ENCODE measurements at regions not wholly inside any gene's neighbourhood (a gene's known extent, or its start where the extent isn't known, plus 50 kb on each side); places are given as distances from the start of the nearest gene placed in this dataset.
A peak's percentile ranks its signal among the peaks of the same experiment; 100 is the strongest.

DNA sequence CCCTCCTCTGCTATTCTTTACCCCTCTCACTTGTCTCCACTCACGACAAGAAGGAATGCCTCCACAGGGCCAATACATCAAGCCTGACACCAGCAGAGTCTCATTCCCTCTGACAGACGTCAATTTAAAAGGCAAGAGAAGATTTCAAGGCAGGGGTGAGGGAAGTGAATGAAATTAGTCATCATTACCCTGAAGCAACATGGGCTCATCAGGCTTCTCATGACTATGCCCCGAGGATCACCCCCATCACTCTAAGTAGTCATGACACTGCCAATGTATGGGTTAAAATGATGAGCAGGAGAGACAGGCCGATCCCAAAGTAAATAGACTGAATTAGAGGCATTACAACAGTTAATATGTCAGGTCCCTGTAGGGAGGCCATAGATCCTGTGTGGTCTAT, 504.4 kb downstream of the TLE4 start:
- no peak overlapping the region for H3K27ac ChIP-seq
- CTCF ChIA-PET, result no interaction called here
- TF ChIP-seq, protein P1, sequence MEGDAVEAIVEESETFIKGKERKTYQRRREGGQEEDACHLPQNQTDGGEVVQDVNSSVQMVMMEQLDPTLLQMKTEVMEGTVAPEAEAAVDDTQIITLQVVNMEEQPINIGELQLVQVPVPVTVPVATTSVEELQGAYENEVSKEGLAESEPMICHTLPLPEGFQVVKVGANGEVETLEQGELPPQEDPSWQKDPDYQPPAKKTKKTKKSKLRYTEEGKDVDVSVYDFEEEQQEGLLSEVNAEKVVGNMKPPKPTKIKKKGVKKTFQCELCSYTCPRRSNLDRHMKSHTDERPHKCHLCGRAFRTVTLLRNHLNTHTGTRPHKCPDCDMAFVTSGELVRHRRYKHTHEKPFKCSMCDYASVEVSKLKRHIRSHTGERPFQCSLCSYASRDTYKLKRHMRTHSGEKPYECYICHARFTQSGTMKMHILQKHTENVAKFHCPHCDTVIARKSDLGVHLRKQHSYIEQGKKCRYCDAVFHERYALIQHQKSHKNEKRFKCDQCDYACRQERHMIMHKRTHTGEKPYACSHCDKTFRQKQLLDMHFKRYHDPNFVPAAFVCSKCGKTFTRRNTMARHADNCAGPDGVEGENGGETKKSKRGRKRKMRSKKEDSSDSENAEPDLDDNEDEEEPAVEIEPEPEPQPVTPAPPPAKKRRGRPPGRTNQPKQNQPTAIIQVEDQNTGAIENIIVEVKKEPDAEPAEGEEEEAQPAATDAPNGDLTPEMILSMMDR (conservative IDR thresholded peaks at IDR 0.05; ENCODE audit: low read depth), result no peak
- peak; percentile 14 for DNase-seq (ENCODE audit: low spot score)
- POLR2A ChIA-PET (ENCODE audit: low non-redundant PET), result no interaction called here

DNA sequence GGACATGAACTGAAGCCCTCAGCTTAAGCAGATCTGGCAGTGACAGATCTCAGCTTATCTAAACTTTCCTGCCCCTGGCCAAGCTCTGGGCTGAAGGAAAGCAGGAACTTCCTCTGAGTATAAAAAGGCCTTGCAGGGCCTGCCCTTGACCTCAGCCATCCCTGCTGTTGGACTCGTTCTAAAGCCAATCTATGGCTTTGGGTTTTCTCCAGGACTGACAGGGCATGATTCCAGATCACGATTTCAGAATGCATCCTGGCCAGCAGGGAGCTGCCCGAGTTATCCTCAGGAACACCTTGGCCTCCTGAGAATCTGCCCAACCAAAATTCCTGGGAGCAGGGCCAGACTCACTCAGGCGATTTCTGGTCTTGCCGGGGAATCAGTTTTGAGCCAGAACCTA, 502.7 kb downstream of the TLE4 start:
- TF ChIP-seq, protein P1 (conservative IDR thresholded peaks at IDR 0.05; ENCODE audit: low read depth), result no peak
- peak overlapping the region; percentile 61 for H3K27ac ChIP-seq
- CTCF ChIA-PET, result no interaction called here
- DNase-seq (ENCODE audit: low spot score), result no peak
- POLR2A ChIA-PET (ENCODE audit: low non-redundant PET), result no interaction called here

DNA sequence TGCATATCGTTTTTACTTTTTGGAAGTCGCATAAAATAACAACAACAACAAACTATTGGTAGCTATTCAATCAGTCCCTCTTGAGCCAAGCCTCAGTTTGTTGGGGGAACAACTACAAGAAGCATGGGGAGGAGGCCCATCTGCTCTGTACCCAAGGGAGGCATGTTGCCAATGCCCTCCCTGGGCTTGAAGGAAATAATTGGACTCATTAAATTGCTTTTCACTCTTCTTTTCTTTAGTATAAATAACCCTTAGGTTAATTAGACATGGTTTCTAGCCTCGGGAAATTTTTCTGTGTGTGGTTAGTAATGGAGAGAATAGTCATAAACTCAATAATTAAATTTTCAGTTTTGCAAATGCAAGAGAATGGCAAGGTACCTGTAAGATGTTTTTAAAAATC, 500.7 kb downstream of the TLE4 start:
- DNase-seq (ENCODE audit: low spot score), result no peak
- CTCF ChIA-PET, result no interaction called here
- POLR2A ChIA-PET (ENCODE audit: low non-redundant PET), result no interaction called here
- TF ChIP-seq, protein P1 (conservative IDR thresholded peaks at IDR 0.05; ENCODE audit: low read depth), result no peak
- no peak overlapping the region for H3K27ac ChIP-seq

DNA sequence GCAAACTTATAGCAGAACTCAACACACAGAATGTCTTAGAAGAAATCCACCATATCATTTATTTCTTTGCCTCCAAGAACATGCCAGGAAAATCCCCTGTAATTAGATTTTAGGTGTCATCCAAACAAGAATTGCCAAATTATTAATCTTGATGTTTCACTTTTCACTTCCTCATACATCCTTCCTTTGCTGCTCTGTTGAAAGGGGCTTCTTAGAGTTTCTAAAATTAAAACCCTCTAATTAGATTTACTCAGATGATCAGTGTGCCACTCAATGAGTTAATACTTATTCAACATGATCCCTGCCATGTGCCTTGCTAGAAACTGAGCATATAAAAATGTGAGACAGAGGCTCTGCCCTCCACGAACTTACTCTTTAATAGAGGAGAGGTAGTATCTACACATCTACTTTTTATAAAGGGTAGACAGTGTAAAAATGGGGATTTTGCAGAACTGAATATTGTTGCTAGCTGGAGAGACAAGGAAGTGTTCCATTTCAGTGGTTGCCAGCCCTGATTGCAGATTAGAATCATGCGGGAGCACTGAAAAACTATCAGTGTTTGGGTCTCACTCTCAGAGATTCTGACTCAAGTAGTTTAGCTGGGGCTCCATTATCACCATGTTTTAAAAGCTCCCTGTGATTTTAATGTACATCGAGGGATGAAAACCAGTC, 498.4 kb downstream of the TLE4 start:
- POLR2A ChIA-PET (ENCODE audit: low non-redundant PET), result no interaction called here

DNA sequence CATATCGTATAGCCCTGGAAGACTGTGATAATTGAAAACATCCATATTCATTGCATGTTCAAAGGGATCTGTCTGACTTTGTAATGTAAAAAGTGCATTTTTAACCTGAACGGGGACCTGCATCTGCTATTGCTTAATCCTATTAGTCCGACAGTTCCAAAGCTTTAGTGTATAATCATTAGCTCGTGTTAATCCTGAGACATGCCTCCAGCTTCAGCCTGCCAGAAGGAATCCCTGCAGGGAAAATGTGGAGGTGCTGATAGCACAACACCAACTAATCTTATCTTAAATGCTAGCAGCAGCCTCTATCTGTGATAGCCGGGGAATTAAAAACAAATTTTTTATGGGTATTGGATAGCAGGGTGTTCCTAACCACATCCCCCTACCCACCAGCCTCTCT, 495.2 kb downstream of the TLE4 start:
- no peak for DNase-seq (ENCODE audit: low spot score)
- POLR2A ChIA-PET (ENCODE audit: low non-redundant PET), result no interaction called here
- TF ChIP-seq, protein P1 (conservative IDR thresholded peaks at IDR 0.05; ENCODE audit: low read depth), result no peak
- no peak overlapping the region for H3K27ac ChIP-seq
- CTCF ChIA-PET, result no interaction called here

More for the DNA sequence above, 498.4 kb downstream of the TLE4 start:
- TF ChIP-seq, protein P1 (conservative IDR thresholded peaks at IDR 0.05; ENCODE audit: low read depth), result no peak
- no peak for DNase-seq (ENCODE audit: low spot score)
- CTCF ChIA-PET, result no interaction called here
- H3K27ac ChIP-seq, result no peak overlapping the region

DNA sequence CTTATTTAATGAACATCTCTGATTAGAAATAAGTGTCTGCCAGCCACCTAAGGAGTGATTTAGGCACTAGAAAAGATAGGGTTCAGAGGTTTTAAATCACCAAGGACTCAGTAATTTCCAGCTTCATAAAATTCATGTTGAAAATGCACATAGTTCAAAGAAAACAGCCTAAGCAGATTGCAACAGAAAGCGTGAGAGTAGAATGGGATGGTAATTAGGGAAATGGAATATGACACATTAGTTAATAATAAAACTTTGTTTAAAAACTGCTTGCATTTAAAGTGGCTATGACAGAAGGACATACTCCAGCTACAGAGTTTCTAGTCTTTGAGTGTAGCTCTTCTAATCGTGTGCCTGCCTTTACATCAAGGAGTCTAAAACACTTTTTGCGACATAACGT, 490.8 kb downstream of the TLE4 start:
- TF ChIP-seq, protein P1 (conservative IDR thresholded peaks at IDR 0.05; ENCODE audit: low read depth), result no peak
- no peak for DNase-seq (ENCODE audit: low spot score)
- H3K27ac ChIP-seq, result no peak overlapping the region
- ChIA-PET CTCF (no interaction called here), POLR2A (ENCODE audit: low non-redundant PET) (no interaction called here)
